HEK293T (cell line): ENCODE measurements at regions not wholly inside any gene's neighbourhood (a gene's known extent, or its start where the extent isn't known, plus 50 kb on each side); places are given as distances from the start of the nearest gene placed in this dataset.

Source experiments
- CTCF ChIA-PET: fragments of 350-600 bp; formaldehyde crosslinking; extraction: SDS; loops from one replicate; lab custom pipeline; 2021; ENCODE audit warnings: antibody characterized with exemption, inconsistent platforms; lab: Yijun Ruan, JAX
- POLR2A ChIA-PET: fragments of 350-600 bp; formaldehyde crosslinking; extraction: SDS; loops from one replicate; lab custom pipeline; 2020; ENCODE audit warnings: antibody characterized with exemption, inconsistent platforms; lab: Yijun Ruan, JAX
- DNase-seq: peaks from one replicate; pipeline ENCODE4 v3.0.0; 2012; ENCODE audit warnings: mixed read lengths; ENCODE audit errors: extremely low spot score
- ARNT ChIP-seq: fragments of 450-650 bp; IDR thresholded peaks from 2 replicates; pipeline ENCODE4 v1.6.1; 2017; ENCODE audit warnings: mild to moderate bottlenecking
- BHLHE40 ChIP-seq: fragments of 450-650 bp; IDR thresholded peaks from 2 replicates; pipeline ENCODE4 v1.6.1; 2016; ENCODE audit warnings: mild to moderate bottlenecking, moderate library complexity, borderline replicate concordance
- CTBP1 ChIP-seq: fragments of 450-650 bp; IDR thresholded peaks from 2 replicates; pipeline ENCODE4 v1.6.1; 2016; ENCODE audit warnings: borderline replicate concordance
- ELF4 ChIP-seq: fragments of 450-650 bp; IDR thresholded peaks from 2 replicates; pipeline ENCODE4 v1.6.1; 2017; ENCODE audit warnings: antibody characterized with exemption
- FOXA1 ChIP-seq: fragments of 450-650 bp; IDR thresholded peaks from 2 replicates; pipeline ENCODE4 v1.6.1; 2016; ENCODE audit warnings: mild to moderate bottlenecking
- FOXK2 ChIP-seq: fragments of 450-650 bp; IDR thresholded peaks from 2 replicates; pipeline ENCODE4 v1.6.1; 2016; ENCODE audit warnings: mild to moderate bottlenecking
- FOXM1 ChIP-seq: fragments of 450-650 bp; IDR thresholded peaks from 2 replicates; pipeline ENCODE4 v1.6.1; 2017; ENCODE audit warnings: mild to moderate bottlenecking, borderline replicate concordance
- HDGF ChIP-seq: fragments of 450-650 bp; IDR thresholded peaks from 2 replicates; pipeline ENCODE4 v1.6.1; 2017; ENCODE audit warnings: antibody characterized with exemption, borderline replicate concordance
- L3MBTL2 ChIP-seq: fragments of 450-650 bp; conservative IDR thresholded peaks from 2 replicates; pipeline ENCODE4 v1.6.1; 2016; ENCODE audit warnings: mild to moderate bottlenecking
- LEF1 ChIP-seq: fragments of 450-650 bp; IDR thresholded peaks from 2 replicates; pipeline ENCODE4 v1.6.1; 2017; ENCODE audit warnings: mild to moderate bottlenecking, borderline replicate concordance
- NFRKB ChIP-seq: fragments of 450-650 bp; IDR thresholded peaks from 2 replicates; pipeline ENCODE4 v1.6.1; 2016; ENCODE audit warnings: mild to moderate bottlenecking, moderate library complexity
- PKNOX1 ChIP-seq: fragments of 450-650 bp; IDR thresholded peaks from 2 replicates; pipeline ENCODE4 v1.6.1; 2016
- SP1 ChIP-seq: fragments of 450-650 bp; IDR thresholded peaks from 2 replicates; pipeline ENCODE4 v1.6.1; 2017
- SUZ12 ChIP-seq: fragments of 450-650 bp; IDR thresholded peaks from 2 replicates; pipeline ENCODE4 v1.6.1; 2016; ENCODE audit warnings: mild to moderate bottlenecking
- TARDBP ChIP-seq: fragments of 450-650 bp; IDR thresholded peaks from 2 replicates; pipeline ENCODE4 v1.6.1; 2016
- ZNF384 ChIP-seq: fragments of 450-650 bp; IDR thresholded peaks from 2 replicates; pipeline ENCODE4 v1.6.1; 2016

- POLR2A ChIA-PET: no interaction called here
- CTCF ChIA-PET: no interaction called here
- TF ChIP-seq TARDBP (no peak), FOXM1 (no peak), LEF1 (no peak), ZNF384 (no peak), CTBP1 (no peak), FOXK2 (no peak), SUZ12 (no peak), FOXA1 (no peak), ELF4 (no peak), PKNOX1 (no peak), BHLHE40 (no peak), ARNT (no peak), SP1 (no peak), HDGF (no peak), L3MBTL2 (no peak)
- DNase-seq: no peak
Measured at GRCh38 chr3:31268868-31269267, 263.9 kb upstream of the STT3B start.

GRCh38 chr3:31270010-31270409 lies 262.7 kb upstream of the STT3B start:
- CTCF ChIA-PET: no interaction called here
- POLR2A ChIA-PET: no interaction called here
- no peak for TF ChIP-seq PKNOX1
- no peak for TF ChIP-seq ELF4
- DNase-seq: no peak

- ChIA-PET CTCF (no interaction called here), POLR2A (no interaction called here)
- DNase-seq: no peak
- no peak for TF ChIP-seq FOXM1
- no peak for TF ChIP-seq PKNOX1
- TF ChIP-seq ZNF384: no peak
- TF ChIP-seq FOXK2: no peak
Measured at GRCh38 chr3:31274326-31275024, 258.2 kb upstream of the STT3B start.

- TF ChIP-seq L3MBTL2 (no peak), NFRKB (no peak), SUZ12 (no peak), PKNOX1 (no peak), HDGF (no peak), SP1 (no peak), ARNT (no peak)
- POLR2A ChIA-PET: no interaction called here
- no peak for DNase-seq
- CTCF ChIA-PET: no interaction called here
Measured at GRCh38 chr3:31275038-31275572, 257.6 kb upstream of the STT3B start.

GRCh38 chr3:31275583-31275982 lies 257.1 kb upstream of the STT3B start:
- ChIA-PET POLR2A (no interaction called here), CTCF (no interaction called here)
- DNase-seq: no peak
- TF ChIP-seq SP1 (no peak), ZNF384 (no peak), CTBP1 (no peak), FOXA1 (no peak), ELF4 (no peak), FOXM1 (no peak), NFRKB (no peak)

- no peak for TF ChIP-seq HDGF
- no peak for TF ChIP-seq PKNOX1
- TF ChIP-seq ZNF384: no peak
- no peak for TF ChIP-seq NFRKB
- no peak for TF ChIP-seq ARNT
- no peak for TF ChIP-seq FOXK2
- no peak for TF ChIP-seq SUZ12
- ChIA-PET POLR2A (no interaction called here), CTCF (no interaction called here)
- no peak for DNase-seq
Measured at GRCh38 chr3:31277582-31277981, 255.1 kb upstream of the STT3B start.
